Activated T-helper 17 cell treated with anti-CD3 and anti-CD28 coated beads, Interleukin-2, amount 50 U/mL, for 72 hours (primary cell): ENCODE measurements at regions not wholly inside any gene's neighbourhood (a gene's known extent, or its start where the extent isn't known, plus 50 kb on each side); places are given as distances from the start of the nearest gene placed in this dataset.

Source experiments
- ATAC-seq: fragments of 150-1000 bp; cut with Tn5 transposase; replicated peaks from 2 replicates; pipeline ENCODE4 v1.10.0; 2021; ENCODE audit warnings: mild to moderate bottlenecking, moderate library complexity
- H3K27ac Mint-ChIP-seq: one replicate; pipeline ENCODE4 v1.8.0; 2022; ENCODE audit warnings: mixed read lengths
- H3K27me3 Mint-ChIP-seq: one replicate; pipeline ENCODE4 v1.8.0; 2022; ENCODE audit warnings: mixed read lengths
- H3K36me3 Mint-ChIP-seq: one replicate; pipeline ENCODE4 v1.8.0; 2022; ENCODE audit warnings: low read depth, mild to moderate bottlenecking, mixed read lengths
- H3K4me1 Mint-ChIP-seq: one replicate; pipeline ENCODE4 v1.8.0; 2022; ENCODE audit warnings: mixed read lengths
- H3K4me3 Mint-ChIP-seq: one replicate; pipeline ENCODE4 v1.8.0; 2022; ENCODE audit warnings: mild to moderate bottlenecking, mixed read lengths
- H3K9me3 Mint-ChIP-seq: one replicate; pipeline ENCODE4 v1.8.0; 2022; ENCODE audit warnings: mixed read lengths

DNA sequence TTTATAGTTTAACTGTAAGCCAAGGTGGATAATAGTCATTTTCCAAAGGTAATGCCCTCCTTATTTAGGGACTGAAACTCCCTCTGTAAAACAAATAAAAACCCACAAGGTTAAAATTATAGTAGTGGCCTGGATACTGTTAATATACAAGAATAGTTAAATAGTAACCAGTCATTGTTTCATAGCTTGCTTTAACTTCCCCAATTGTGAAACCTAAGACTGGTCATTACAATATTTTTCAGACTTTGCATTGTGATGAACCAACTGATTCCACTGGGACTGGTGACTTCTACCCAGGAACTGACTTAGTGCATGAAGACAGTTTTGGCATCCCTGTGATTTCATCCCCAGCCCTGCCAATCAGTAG, 162.6 kb downstream of the SMC2 start:
- Mint-ChIP-seq H3K36me3 (no peaks in the 10 kb centered on the region), H3K27ac (no peak overlapping the region), H3K4me1 (no peaks in the 10 kb centered on the region), H3K4me3 (no peak overlapping the region), H3K27me3 (peaks cover 16% of the 10 kb centered on the region), H3K9me3 (peaks cover 5% of the 10 kb centered on the region)
- no peak for ATAC-seq

DNA sequence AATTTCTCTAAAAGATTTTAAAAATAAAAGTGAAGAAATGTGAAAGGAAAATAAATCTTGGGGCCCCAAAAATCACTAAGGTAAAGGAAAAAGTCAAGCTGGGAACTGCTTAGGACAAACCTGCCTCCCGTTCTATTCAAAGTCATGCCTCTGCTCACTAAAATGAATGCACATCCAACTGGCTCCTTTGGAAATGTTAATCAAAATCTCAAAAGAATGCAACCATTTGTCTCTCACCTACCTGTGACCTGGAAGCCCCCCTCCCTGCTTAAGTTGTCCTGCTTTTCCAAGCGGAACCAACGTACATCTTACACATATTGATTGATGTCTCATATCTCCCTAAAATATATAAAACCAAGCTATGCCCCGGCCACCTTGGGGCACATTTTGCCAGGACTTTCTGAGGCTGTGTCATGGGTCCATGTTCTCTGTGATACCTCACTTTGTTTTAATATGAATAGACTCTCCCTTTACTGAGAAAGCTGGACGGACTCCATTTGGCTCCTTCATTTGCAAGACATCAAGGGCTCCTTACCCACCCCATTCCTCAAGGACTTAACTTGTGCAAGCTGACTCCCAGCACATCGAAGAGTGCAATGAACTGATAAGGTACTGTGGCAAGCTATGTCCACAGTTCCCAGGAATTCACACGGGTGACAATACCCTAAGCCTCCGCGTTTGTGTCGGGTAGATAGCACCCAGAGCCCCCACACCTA, 164.3 kb downstream of the SMC2 start:
- no peaks in the 10 kb centered on the region for H3K36me3 Mint-ChIP-seq
- H3K27me3 Mint-ChIP-seq: peaks cover 16% of the 10 kb centered on the region
- H3K9me3 Mint-ChIP-seq: no peaks in the 10 kb centered on the region
- H3K27ac Mint-ChIP-seq: no peak overlapping the region
- H3K4me3 Mint-ChIP-seq: no peak overlapping the region
- no peaks in the 10 kb centered on the region for H3K4me1 Mint-ChIP-seq
- ATAC-seq: no peak

DNA sequence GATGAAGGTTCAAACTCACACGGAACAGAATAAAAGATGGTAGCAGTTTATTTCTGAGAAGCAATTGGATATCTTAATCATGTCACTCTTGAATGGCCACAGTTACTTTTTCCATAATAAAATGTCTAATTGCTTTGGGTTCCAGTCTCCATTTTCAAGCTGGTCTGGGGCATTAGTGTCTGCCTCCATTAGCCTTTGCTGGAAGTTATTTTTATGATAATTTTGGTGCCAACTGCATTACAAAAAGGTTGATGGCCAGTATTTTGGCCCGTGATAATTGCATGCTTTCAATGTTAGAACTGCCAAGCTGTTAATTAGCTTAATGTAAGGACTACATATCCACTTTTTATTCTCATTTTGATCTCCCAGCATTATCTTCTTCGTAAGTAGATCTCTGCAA, 165.9 kb downstream of the SMC2 start:
- Mint-ChIP-seq H3K36me3 (no peaks in the 10 kb centered on the region), H3K9me3 (no peaks in the 10 kb centered on the region), H3K27ac (no peak overlapping the region), H3K4me3 (no peak overlapping the region), H3K27me3 (peaks cover 13% of the 10 kb centered on the region), H3K4me1 (no peaks in the 10 kb centered on the region)
- ATAC-seq: no peak

DNA sequence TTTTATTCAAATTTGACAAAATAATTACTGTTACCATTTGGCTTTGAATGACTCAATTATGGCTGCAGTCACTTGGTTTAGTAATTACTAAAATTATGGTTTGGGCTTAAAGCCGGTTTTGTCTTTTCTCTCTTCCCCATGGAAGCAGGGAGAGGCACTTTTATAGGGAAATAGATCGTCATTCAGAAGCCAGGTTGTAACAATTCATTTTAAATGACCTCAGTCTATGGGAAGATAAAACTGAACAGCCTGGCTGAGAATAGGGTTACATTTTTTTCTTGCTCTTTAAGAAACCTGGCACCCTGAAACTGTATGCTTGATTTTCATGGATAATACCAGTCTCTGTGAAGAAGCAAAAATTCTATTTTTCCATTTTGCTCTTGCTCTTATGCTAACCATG, 169.8 kb downstream of the SMC2 start:
- Mint-ChIP-seq H3K27me3 (peaks cover 5% of the 10 kb centered on the region), H3K4me3 (no peak overlapping the region), H3K9me3 (no peaks in the 10 kb centered on the region), H3K27ac (no peak overlapping the region), H3K36me3 (no peaks in the 10 kb centered on the region), H3K4me1 (no peaks in the 10 kb centered on the region)
- no peak for ATAC-seq

DNA sequence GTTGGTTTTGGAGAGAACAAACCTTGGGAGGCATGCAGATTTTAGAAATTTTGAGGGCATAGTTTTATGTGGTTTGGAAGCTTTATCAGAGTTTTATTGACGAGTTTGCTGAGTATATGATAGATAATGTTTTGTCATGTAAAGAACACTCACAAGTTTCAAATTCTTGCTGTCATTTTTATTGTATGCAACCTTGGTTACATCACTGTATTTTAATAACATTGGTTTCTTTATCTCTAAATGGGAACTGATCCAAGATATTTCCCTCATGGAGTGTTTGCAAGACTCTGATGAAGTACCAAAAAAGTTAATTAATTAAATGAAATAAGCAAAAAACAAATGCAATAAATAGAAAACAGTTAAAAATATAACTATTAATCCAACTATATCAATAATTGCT, 170.3 kb downstream of the SMC2 start:
- peaks cover 1% of the 10 kb centered on the region for H3K27me3 Mint-ChIP-seq
- no peak overlapping the region for H3K27ac Mint-ChIP-seq

DNA sequence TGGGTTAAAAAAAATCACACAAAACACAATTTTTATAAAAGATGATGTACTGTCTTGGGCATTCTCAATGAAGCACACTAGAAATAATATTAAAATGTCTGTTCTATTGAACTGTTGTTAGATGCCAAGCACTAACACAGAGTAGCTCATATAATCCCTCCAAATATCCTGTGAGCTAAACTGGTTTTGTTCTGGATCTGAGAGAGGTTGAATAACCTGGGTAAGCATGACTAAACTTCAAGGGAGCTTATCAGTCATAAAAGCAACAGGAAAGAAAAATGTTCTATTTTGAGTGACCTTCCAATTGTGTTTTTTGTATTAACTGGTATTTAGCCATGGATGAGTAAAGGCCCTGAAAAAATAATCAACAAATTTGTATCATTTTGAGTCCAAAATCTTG, 175.3 kb downstream of the SMC2 start:
- Mint-ChIP-seq H3K27me3 (no peaks in the 10 kb centered on the region), H3K9me3 (no peaks in the 10 kb centered on the region), H3K27ac (no peak overlapping the region), H3K4me3 (no peak overlapping the region), H3K36me3 (no peaks in the 10 kb centered on the region), H3K4me1 (no peaks in the 10 kb centered on the region)
- no peak for ATAC-seq

More for the DNA sequence above, 170.3 kb downstream of the SMC2 start:
- H3K9me3 Mint-ChIP-seq: no peaks in the 10 kb centered on the region
- H3K4me3 Mint-ChIP-seq: no peak overlapping the region
- H3K36me3 Mint-ChIP-seq: no peaks in the 10 kb centered on the region
- no peaks in the 10 kb centered on the region for H3K4me1 Mint-ChIP-seq
- ATAC-seq: no peak

DNA sequence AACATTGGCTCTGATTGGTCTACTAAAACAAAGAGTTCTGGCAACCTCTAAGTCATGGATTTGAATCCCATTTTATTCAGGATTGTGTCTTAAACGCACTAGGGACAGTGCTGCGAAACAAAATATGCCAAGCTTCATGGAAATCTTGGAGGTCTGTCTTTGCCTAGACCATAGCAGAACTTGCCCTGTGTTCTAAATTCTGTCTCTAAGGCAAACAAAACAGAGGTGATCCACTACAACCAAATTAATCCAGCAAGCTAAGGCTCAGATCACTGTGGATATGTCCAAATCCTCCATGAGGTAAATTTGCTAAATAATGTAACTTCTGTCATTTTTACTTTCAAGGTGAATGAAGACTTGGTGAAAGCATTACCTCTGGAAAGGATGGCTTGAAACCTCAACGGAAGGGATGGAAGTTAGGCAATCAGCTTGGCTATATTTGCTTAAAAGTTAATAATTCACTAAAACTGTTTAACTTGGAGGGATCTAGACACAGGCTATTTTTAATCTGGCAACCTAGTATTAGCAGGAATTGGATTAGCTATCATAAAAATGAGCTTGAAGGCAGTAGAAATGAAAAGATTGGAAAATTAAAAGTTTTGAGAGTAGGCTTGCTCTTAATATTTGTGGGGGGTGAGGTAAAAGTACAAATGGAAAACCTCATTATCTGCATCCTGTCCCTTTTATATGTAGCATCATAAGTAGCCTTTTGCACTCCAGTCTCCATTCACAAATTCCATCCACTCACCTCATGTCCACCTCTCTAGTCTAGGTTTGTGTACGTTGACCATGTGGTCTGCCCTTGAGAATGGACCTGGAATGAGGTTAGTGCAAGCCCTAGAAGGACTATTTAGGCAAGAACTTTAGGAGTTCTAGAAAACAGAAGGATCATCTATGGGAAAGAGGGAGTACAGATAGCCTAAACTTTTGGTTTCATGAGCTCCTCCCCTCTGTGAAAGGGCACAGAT, 176.2 kb downstream of the SMC2 start:
- Mint-ChIP-seq H3K4me3 (no peak overlapping the region), H3K27ac (no peak overlapping the region)
- ATAC-seq: no peak

DNA sequence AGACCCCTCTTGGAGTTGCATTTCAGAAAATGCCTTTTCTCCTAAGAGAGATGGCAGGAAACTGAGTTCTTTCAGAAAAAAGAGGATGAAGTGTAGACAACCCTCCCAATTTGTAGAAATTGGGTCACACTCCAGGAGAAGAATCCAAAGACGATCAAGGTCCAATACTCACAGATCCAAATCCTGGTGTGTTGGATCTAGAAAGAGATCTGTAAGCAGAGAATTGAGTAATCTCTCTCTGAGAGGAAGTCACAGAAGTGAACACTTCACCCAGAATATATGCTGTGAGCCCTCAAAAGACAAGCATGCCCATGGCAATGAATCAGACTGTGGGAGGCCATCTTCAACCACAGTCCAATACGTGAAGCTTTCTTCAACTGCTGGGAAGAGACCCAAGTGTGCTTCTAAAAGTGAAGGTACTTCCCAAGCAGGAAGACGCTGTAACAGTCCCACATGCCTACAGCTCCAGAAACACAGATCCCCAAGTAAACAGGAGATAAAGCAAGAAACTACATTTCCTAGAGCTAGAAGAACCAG, 182.7 kb downstream of the SMC2 start:
- ATAC-seq: no peak
- Mint-ChIP-seq H3K27ac (no peak overlapping the region), H3K36me3 (no peaks in the 10 kb centered on the region), H3K4me1 (no peaks in the 10 kb centered on the region), H3K9me3 (peaks cover 3% of the 10 kb centered on the region), H3K27me3 (no peaks in the 10 kb centered on the region), H3K4me3 (no peak overlapping the region)

More for the DNA sequence above, 176.2 kb downstream of the SMC2 start:
- no peaks in the 10 kb centered on the region for H3K36me3 Mint-ChIP-seq
- H3K9me3 Mint-ChIP-seq: no peaks in the 10 kb centered on the region
- H3K27me3 Mint-ChIP-seq: no peaks in the 10 kb centered on the region
- no peaks in the 10 kb centered on the region for H3K4me1 Mint-ChIP-seq

DNA sequence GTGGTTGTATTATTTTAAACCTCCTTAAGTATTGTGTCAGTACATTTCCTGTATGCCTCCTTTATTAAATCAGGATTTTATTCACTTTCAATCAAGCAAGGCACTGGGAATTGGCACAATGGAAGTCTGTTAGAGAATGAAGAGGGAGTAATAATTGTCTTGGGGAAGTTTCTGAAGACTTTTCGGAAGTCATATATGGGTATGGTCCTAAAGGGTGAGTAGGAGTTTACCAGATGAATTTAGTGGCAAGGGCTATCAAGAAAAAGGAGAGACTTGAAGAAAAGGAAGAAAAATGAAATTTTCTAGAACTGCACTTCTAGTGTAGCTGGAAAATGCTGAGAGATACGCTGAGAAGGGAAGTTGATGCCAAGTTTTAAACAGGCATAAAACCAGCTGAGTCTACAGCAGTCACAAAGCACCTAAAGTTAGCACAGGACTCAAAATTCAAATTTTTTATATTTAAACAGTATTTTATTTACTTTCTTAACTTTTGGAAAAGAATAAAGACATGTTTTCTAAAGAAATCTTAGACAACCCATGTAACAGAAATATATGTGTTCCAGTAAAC, 184.9 kb downstream of the SMC2 start:
- Mint-ChIP-seq H3K4me1 (no peaks in the 10 kb centered on the region), H3K36me3 (no peaks in the 10 kb centered on the region), H3K4me3 (no peak overlapping the region), H3K27ac (no peak overlapping the region), H3K9me3 (peaks cover 3% of the 10 kb centered on the region), H3K27me3 (no peaks in the 10 kb centered on the region)
- no peak for ATAC-seq

DNA sequence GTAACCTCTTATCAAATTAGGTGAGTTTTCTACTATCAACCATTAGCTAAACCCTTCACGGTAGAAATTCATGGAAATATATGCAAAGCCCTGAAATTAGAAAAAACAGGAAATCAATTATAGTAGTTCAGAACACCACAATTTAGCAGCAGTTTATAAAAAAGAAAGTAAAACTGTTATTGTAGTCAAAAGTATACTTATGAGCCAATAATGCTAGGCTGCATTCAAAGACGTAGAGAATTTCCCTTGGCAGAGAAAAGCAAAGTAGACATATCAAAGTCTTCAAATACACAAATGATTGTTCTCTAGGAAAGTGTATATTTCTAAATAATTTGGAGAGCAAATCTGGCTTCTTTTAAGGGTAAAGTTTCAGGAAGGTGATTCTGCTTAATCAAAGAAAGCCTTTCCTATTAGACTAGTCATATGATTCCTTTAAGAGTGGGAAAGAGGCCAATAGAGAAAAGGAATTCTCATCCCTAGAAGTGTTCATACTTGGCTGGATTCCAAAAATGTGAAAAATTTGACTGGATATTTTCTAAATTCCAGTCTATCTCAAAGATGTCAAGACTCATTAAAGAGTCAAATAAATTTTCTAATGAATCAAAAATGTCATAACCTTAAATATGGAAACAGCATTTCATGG, 185.5 kb downstream of the SMC2 start:
- no peaks in the 10 kb centered on the region for H3K4me1 Mint-ChIP-seq
- H3K27ac Mint-ChIP-seq: no peak overlapping the region
- H3K36me3 Mint-ChIP-seq: no peaks in the 10 kb centered on the region
- no peak overlapping the region for H3K4me3 Mint-ChIP-seq
- ATAC-seq: no peak
- peaks cover 3% of the 10 kb centered on the region for H3K9me3 Mint-ChIP-seq
- H3K27me3 Mint-ChIP-seq: no peaks in the 10 kb centered on the region

DNA sequence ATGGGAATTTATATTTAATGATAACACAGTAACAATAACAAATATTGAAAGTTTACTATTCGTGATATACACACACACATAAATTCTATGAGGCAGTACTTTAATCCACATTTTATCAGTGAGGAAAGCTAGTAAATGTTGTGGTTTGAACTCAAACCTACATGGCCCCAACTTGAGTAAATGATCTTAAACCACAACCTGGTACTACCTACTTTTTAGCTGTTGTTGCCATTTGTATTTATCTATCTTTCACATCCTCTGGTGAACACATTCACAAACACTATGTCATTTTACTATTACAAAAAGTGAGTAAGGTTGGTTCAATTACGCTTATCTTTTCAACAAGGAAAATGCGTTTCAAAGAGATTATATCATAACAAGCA, 186.1 kb downstream of the SMC2 start:
- Mint-ChIP-seq H3K27me3 (no peaks in the 10 kb centered on the region), H3K4me1 (no peaks in the 10 kb centered on the region), H3K9me3 (peaks cover 3% of the 10 kb centered on the region), H3K4me3 (no peak overlapping the region), H3K36me3 (no peaks in the 10 kb centered on the region), H3K27ac (no peak overlapping the region)
- ATAC-seq: no peak

DNA sequence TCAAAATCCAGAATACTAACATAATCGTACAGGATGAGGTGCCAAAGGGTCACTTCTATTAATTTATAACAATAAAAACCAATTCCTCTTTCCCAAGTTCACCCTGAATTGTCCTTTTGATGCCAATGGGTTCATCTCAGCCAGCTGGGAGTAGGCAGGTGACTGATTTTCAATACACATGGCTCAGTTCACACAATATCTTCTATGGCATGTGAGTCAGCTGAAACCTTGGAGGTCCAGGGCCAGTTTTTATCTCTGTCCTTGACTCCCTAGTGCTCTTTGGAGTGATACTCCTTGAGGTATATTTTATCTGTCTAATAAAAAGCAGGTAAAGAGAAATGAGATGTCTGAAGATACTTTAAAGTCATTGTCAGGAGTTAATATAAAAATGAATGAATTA, 186.6 kb downstream of the SMC2 start:
- Mint-ChIP-seq H3K36me3 (no peaks in the 10 kb centered on the region), H3K9me3 (peaks cover 3% of the 10 kb centered on the region), H3K27me3 (no peaks in the 10 kb centered on the region), H3K4me1 (no peaks in the 10 kb centered on the region), H3K27ac (no peak overlapping the region), H3K4me3 (no peak overlapping the region)
- ATAC-seq: no peak

DNA sequence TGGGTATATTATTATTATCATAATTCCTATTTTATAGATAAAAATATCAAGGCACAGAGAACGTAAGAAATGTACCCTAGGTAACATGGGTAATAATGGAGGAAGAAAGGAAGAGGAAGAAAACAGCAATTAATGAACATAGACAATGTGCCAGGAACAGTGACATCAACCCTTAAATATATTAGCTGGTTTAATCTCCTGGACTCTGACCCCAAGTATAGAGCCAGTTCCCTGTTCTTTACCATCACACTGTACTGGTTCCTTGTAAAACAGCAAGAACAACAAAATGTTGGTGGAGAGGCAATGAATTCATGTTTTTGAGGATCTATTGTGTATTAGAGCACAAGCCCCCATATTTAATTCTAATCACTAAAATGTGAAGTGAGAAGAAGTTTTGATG, 192.1 kb downstream of the SMC2 start:
- H3K27me3 Mint-ChIP-seq: no peaks in the 10 kb centered on the region
- no peaks in the 10 kb centered on the region for H3K9me3 Mint-ChIP-seq
- no peak for ATAC-seq
- no peak overlapping the region for H3K27ac Mint-ChIP-seq
- H3K36me3 Mint-ChIP-seq: no peaks in the 10 kb centered on the region
- H3K4me3 Mint-ChIP-seq: no peak overlapping the region
- H3K4me1 Mint-ChIP-seq: no peaks in the 10 kb centered on the region

DNA sequence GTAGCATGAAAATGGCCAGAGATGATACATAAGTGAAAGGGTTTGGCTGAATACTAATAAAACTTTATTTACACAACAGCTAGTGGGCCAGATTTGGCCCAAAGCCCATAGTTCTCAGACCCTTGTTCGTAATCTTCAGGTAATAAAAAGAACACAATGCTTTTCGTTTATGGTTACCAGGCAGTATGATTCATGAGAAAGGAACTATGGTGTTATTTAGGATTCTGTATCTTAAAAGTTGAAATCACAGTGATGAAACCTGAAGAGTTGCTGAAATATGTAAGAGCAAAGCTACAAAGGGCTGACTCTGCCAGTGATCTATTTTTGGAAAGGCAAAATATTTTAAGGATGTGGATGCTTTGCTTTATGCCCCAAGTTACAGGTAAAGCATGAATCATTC, 192.7 kb downstream of the SMC2 start:
- H3K9me3 Mint-ChIP-seq: no peaks in the 10 kb centered on the region
- H3K4me3 Mint-ChIP-seq: no peak overlapping the region
- no peak overlapping the region for H3K27ac Mint-ChIP-seq
- H3K27me3 Mint-ChIP-seq: no peaks in the 10 kb centered on the region
- no peaks in the 10 kb centered on the region for H3K36me3 Mint-ChIP-seq
- H3K4me1 Mint-ChIP-seq: no peaks in the 10 kb centered on the region
- ATAC-seq: no peak
